ENCODE measurements at regions not wholly inside any gene's neighbourhood (a gene's known extent, or its start where the extent isn't known, plus 50 kb on each side); places are given as distances from the start of the nearest gene placed in this dataset.

- Histone ChIP-seq H3K27ac (ENCODE audit: low read depth in 1 of 2, low read length in 2 of 2) (no peak overlapping the region), H3K4me3 (ENCODE audit: low read depth in 1 of 3, low read length in 3 of 3) (no peak overlapping the region), H3K9ac (ENCODE audit: low read depth in 1 of 2, low read length in 2 of 2) (no peak overlapping the region), H3K36me3 (ENCODE audit: control insufficient read depth in 4 of 4, insufficient read depth in 3 of 4, low read depth in 1 of 4, low read length in 3 of 4) (no peaks in the 10 kb centered on the region), H3K4me1 (ENCODE audit: control insufficient read depth in 4 of 4, insufficient read depth in 4 of 4, low read length in 3 of 4) (peaks cover 0 to 11% (median 6%) of the 10 kb centered on the region in 4 donors), H3K27me3 (ENCODE audit: control insufficient read depth in 4 of 4, insufficient read depth in 4 of 4, low read length in 3 of 4) (peaks cover 5 to 36% (median 15%) of the 10 kb centered on the region in 4 donors), H3K9me3 (ENCODE audit: control insufficient read depth in 4 of 4, low read length in 3 of 4) (no peaks in the 10 kb centered on the region)
- 43% methylated on average over 5 of the region's 5 CpGs for WGBS
- no peak for DNase-seq (ENCODE audit: low spot score)
- TF ChIP-seq ATF3 (IDR thresholded peaks at IDR 0.05): no peak
- TF ChIP-seq NR2F2 (IDR thresholded peaks at IDR 0.05): no peak
- no peak for TF ChIP-seq RXRA (IDR thresholded peaks at IDR 0.05)
- TF ChIP-seq CTCF (IDR thresholded peaks at IDR 0.05; ENCODE audit: low read depth, low read length, missing input control): no peak
- no peak for TF ChIP-seq REST (IDR thresholded peaks at IDR 0.05)
Measured at GRCh38 chr2:176639671-176640070, 370.4 kb downstream of the MTX2 start.

- H3K27me3 ChIP-seq (ENCODE audit: control insufficient read depth in 4 of 4, insufficient read depth in 4 of 4, low read length in 3 of 4): peaks cover 7 to 41% (median 18%) of the 10 kb centered on the region in 4 donors
- peaks cover 0 to 11% (median 6%) of the 10 kb centered on the region in 4 donors for H3K4me1 ChIP-seq (ENCODE audit: control insufficient read depth in 4 of 4, insufficient read depth in 4 of 4, low read length in 3 of 4)
- TF ChIP-seq CTCF (IDR thresholded peaks at IDR 0.05; ENCODE audit: low read depth, low read length, missing input control) (no peak), MAX (IDR thresholded peaks at IDR 0.05) (no peak), HNF4G (IDR thresholded peaks at IDR 0.05) (no peak)
- H3K4me3 ChIP-seq (ENCODE audit: low read depth in 1 of 3, low read length in 3 of 3): no peak overlapping the region
- no peak overlapping the region for H3K9ac ChIP-seq (ENCODE audit: low read depth in 1 of 2, low read length in 2 of 2)
- no peak for DNase-seq (ENCODE audit: low spot score)
- no peak overlapping the region for H3K27ac ChIP-seq (ENCODE audit: low read depth in 1 of 2, low read length in 2 of 2)
- H3K9me3 ChIP-seq (ENCODE audit: control insufficient read depth in 4 of 4, low read length in 3 of 4): no peaks in the 10 kb centered on the region
- H3K36me3 ChIP-seq (ENCODE audit: control insufficient read depth in 4 of 4, insufficient read depth in 3 of 4, low read depth in 1 of 4, low read length in 3 of 4): no peaks in the 10 kb centered on the region
- 80% methylated on average over 2 of the region's 2 CpGs for WGBS
Measured at GRCh38 chr2:176641436-176641835, 372.2 kb downstream of the MTX2 start.

- Histone ChIP-seq H3K4me1 (ENCODE audit: control insufficient read depth in 4 of 4, insufficient read depth in 4 of 4, low read length in 3 of 4) (peaks cover 0 to 11% (median 6%) of the 10 kb centered on the region in 4 donors), H3K36me3 (ENCODE audit: control insufficient read depth in 4 of 4, insufficient read depth in 3 of 4, low read depth in 1 of 4, low read length in 3 of 4) (no peaks in the 10 kb centered on the region), H3K27me3 (ENCODE audit: control insufficient read depth in 4 of 4, insufficient read depth in 4 of 4, low read length in 3 of 4) (peaks cover 7 to 41% (median 17%) of the 10 kb centered on the region in 4 donors), H3K9ac (ENCODE audit: low read depth in 1 of 2, low read length in 2 of 2) (no peak overlapping the region), H3K9me3 (ENCODE audit: control insufficient read depth in 4 of 4, low read length in 3 of 4) (no peaks in the 10 kb centered on the region), H3K27ac (ENCODE audit: low read depth in 1 of 2, low read length in 2 of 2) (no peak overlapping the region), H3K4me3 (ENCODE audit: low read depth in 1 of 3, low read length in 3 of 3) (no peak overlapping the region)
- DNase-seq (ENCODE audit: low spot score): no peak
- 53% methylated on average over 4 of the region's 4 CpGs for WGBS
- TF ChIP-seq ATF3 (IDR thresholded peaks at IDR 0.05) (no peak), CTCF (IDR thresholded peaks at IDR 0.05; ENCODE audit: low read depth, low read length, missing input control) (no peak), RAD21 (IDR thresholded peaks at IDR 0.05) (no peak), YY1 (IDR thresholded peaks at IDR 0.05) (no peak), HNF4G (IDR thresholded peaks at IDR 0.05) (no peak), NR2F2 (IDR thresholded peaks at IDR 0.05) (no peak), RXRA (IDR thresholded peaks at IDR 0.05) (no peak), FOXA2 (IDR thresholded peaks at IDR 0.05) (no peak), MAX (IDR thresholded peaks at IDR 0.05) (no peak), HNF4A (conservative IDR thresholded peaks at IDR 0.05) (no peak), GABPA (IDR thresholded peaks at IDR 0.05 in 1 of 2, conservative IDR thresholded peaks at IDR 0.05 in 1 of 2) (no peak), EGR1 (IDR thresholded peaks at IDR 0.05; ENCODE audit: low read depth in 2 of 2) (no peak), FOXA1 (IDR thresholded peaks at IDR 0.05) (no peak), JUND (IDR thresholded peaks at IDR 0.05) (no peak)
Measured at GRCh38 chr2:176642074-176642473, 372.8 kb downstream of the MTX2 start.
